Endothelial cell of umbilical vein (primary cell): ENCODE measurements at regions not wholly inside any gene's neighbourhood (a gene's known extent, or its start where the extent isn't known, plus 50 kb on each side); places are given as distances from the start of the nearest gene placed in this dataset.

Source experiments
- CTCF ChIP-seq, 2 donors: IDR thresholded peaks; 1 replicate in 1 of 2; 2 replicates in 1 of 2; pipeline ENCODE4 v1.5.1; 2011; ENCODE audit warnings: low read length in 2 of 2, mild to moderate bottlenecking in 2 of 2, moderate library complexity in 2 of 2, control low read depth in 1 of 2, inconsistent platforms in 1 of 2, low read depth in 1 of 2; ENCODE audit not compliant: insufficient read depth in 1 of 2; ENCODE audit errors: extremely low read depth in 1 of 2
- EZH2 ChIP-seq: IDR thresholded peaks from 2 replicates; pipeline ENCODE4 v1.6.1; 2012; ENCODE audit warnings: borderline replicate concordance, low read depth, mild to moderate bottlenecking, moderate library complexity, low read length, inconsistent platforms; ENCODE audit not compliant: severe bottlenecking
- FOS ChIP-seq: IDR thresholded peaks from 2 replicates; pipeline ENCODE4 v1.6.1; 2011; ENCODE audit warnings: mild to moderate bottlenecking, low read length, moderate library complexity, borderline replicate concordance; ENCODE audit not compliant: insufficient read depth
- MAX ChIP-seq: IDR thresholded peaks from 2 replicates; pipeline ENCODE4 v1.6.1; 2011; ENCODE audit not compliant: insufficient read depth, insufficient read length
- POLR2A ChIP-seq: IDR thresholded peaks from 2 replicates; pipeline ENCODE4 v1.6.1; 2012; ENCODE audit warnings: low read depth, mild to moderate bottlenecking, control low read depth, low read length

GRCh38 chr5:161157925-161158324 lies 305.9 kb upstream of the ATP10B start:
- TF ChIP-seq CTCF (IDR thresholded peaks at IDR 0.05; ENCODE audit: extremely low read depth in 1 of 2, insufficient read depth in 1 of 2, low read depth in 1 of 2, low read length in 2 of 2) (no peak), POLR2A (no peak), FOS (no peak), MAX (no peak), EZH2 (no peak)
